Activated CD8-positive, alpha-beta memory T cell treated with anti-CD3 and anti-CD28 coated beads, Interleukin-2, amount 50 U/mL, for 48 hours (primary cell): ENCODE measurements at regions not wholly inside any gene's neighbourhood (a gene's known extent, or its start where the extent isn't known, plus 50 kb on each side); places are given as distances from the start of the nearest gene placed in this dataset.
"Not testable (repeated sequence)": the region's sequence is repeated elsewhere in the genome, so short reads cannot be mapped to it uniquely, and the experiment has no call there.

Source experiments
- DNase-seq: peaks from one replicate; pipeline ENCODE4 v3.0.0-alpha.2; 2020

GRCh38 chr1:58939666-58940370 lies 156.0 kb upstream of the JUN start:
- no peak for DNase-seq

GRCh38 chr1:58941471-58942289 lies 157.8 kb upstream of the JUN start:
- no peak for DNase-seq

- no peak for DNase-seq
Observed at GRCh38 chr1:58942759-58943191, 158.9 kb upstream of the JUN start.

- no peak for DNase-seq
Observed at GRCh38 chr1:58943776-58944175, 159.9 kb upstream of the JUN start.

- no peak for DNase-seq
Observed at GRCh38 chr1:58944439-58944838, 160.6 kb upstream of the JUN start.

- no peak for DNase-seq
Observed at GRCh38 chr1:58946390-58946789, 162.5 kb upstream of the JUN start.

GRCh38 chr1:58948671-58949070 lies 164.8 kb upstream of the JUN start:
- no peak for DNase-seq

- no peak for DNase-seq
Observed at GRCh38 chr1:58949551-58950220, 165.8 kb upstream of the JUN start.

- no peak for DNase-seq
Observed at GRCh38 chr1:58950897-58951296, 167.1 kb upstream of the JUN start.

GRCh38 chr1:58953951-58954350 lies 170.1 kb upstream of the JUN start:
- DNase-seq = not testable (repeated sequence)

- not testable (repeated sequence) for DNase-seq
Observed at GRCh38 chr1:58963287-58963686, 179.4 kb upstream of the JUN start.

- DNase-seq = no peak
Observed at GRCh38 chr1:58964428-58964827, 180.6 kb upstream of the JUN start.

- DNase-seq = no peak
Observed at GRCh38 chr1:58964880-58965279, 181.0 kb upstream of the JUN start.

- no peak for DNase-seq
Observed at GRCh38 chr1:58966103-58966916, 182.5 kb upstream of the JUN start.

GRCh38 chr1:58966917-58967740 lies 183.3 kb upstream of the JUN start:
- DNase-seq = no peak

- DNase-seq = no peak
Observed at GRCh38 chr1:58968360-58968952, 184.6 kb upstream of the JUN start.

GRCh38 chr1:58969176-58969575 lies 185.3 kb upstream of the JUN start:
- not testable (repeated sequence) for DNase-seq

- DNase-seq = no peak
Observed at GRCh38 chr1:58971629-58972140, 187.8 kb upstream of the JUN start.

- DNase-seq = no peak
Observed at GRCh38 chr1:58975888-58976287, 192.0 kb upstream of the JUN start.

GRCh38 chr1:58976294-58976693 lies 192.4 kb upstream of the JUN start:
- no peak for DNase-seq

GRCh38 chr1:58977598-58977997 lies 193.8 kb upstream of the JUN start:
- DNase-seq = no peak
